NCI-H460 (cell line): ENCODE measurements at regions not wholly inside any gene's neighbourhood (a gene's known extent, or its start where the extent isn't known, plus 50 kb on each side); places are given as distances from the start of the nearest gene placed in this dataset.
A peak's percentile ranks its signal among the peaks of the same experiment; 100 is the strongest.
"Not testable (repeated sequence)": the region's sequence is repeated elsewhere in the genome, so short reads cannot be mapped to it uniquely, and the experiment has no call there.

Experiments
- DNase-seq: peaks from one replicate; pipeline ENCODE4 v3.0.0-alpha.2; 2016; ENCODE audit warnings: low read depth; ENCODE audit errors: extremely low read depth

DNA sequence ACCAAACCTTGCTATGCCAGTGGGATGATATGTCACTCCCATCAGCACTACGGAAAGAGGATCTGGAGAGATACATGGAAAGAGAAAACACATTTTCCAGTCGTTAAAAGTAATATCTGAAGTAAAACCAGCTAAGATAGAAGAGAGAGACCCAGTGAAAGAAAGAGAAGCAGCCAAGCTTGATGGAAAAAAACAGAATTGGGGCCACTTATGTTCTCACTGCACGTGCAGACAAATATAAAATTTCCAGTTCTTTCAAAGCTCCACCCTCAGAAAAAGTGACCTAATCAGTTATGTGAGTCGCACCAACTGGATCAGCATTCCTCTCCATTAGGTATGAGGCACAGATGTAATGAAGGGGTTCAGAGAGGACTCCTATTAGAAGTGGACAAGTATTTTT lies 266.1 kb downstream of the MTERF1 start:
- DNase-seq: no peak

- no peak for DNase-seq
These were observed 261.4 kb downstream of the MTERF1 start for GRCh38 chr7:91618776-91619765.

- DNase-seq: no peak
These were observed 259.7 kb downstream of the MTERF1 start for GRCh38 chr7:91620827-91621226.

- DNase-seq: not testable (repeated sequence)
These were observed 253.2 kb downstream of the MTERF1 start for GRCh38 chr7:91627324-91627723.

- DNase-seq: no peak
These were observed 251.8 kb downstream of the MTERF1 start for GRCh38 chr7:91628742-91629141.

DNA sequence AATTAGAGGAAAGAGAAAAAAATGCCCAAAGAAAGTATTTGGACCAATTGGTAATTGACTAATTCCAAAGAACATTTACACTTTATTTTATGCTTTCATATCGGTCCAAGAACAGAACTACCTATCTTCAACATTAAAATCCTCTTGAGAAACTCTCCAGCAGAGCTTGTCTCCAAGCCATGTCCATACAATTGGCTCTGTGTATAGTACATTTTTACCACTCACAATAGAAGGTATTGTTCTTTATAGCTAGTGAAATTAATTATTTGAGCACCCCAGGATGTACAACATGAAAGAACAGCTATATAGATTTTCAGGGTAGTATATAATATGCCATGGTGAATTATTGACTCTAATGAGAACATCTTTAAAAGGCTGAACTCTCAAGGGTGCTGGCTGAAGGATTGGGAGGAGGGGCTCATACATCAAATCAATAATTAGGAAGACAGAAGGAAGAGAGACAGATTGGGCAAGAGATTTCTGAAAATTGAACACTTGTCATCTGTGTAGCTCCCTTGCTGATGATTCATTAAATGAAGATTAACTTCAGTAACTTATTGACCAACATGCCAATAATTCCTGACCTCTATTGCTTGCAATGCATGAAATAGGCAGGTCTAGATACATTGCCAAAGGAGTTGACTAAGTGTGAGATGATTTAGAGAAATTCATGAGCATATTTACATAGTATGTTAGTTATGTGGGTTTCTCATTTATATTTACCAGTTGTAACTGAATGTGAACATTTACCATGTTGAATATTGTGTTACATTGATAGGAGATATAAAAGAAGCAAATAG lies 249.7 kb downstream of the MTERF1 start:
- DNase-seq: no peak

DNA sequence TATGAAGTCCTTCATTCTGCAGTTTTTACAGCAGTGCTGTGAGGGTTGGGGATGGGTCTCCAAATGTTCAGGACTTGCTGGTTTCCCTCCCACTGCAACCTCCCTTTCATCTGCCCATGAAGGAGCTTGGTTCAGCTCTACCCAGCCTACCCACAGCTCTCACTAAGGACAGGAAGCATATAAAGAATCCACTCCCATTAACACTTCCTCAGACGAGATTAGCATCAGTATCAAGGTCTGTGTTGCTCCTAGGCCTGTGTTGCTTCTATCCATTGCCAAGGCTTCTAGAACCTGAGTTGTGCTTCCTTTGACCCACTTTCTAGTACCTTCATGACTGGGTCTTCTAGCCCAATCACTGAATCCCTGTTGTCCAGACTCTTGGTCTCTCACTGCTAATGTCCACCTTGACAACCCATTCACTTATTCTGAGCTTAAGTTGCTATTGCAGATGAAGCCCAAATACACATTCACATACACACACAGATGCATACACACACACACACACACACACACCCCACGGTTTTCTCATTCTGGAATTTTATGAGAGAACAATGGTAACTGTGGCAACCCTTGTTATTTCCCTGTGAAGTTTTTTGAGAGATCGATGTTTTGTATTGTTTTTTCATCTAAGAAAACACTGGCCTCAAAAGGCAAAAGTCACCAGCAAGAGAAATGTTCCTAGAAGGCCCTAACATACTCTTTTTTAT lies 248.1 kb downstream of the MTERF1 start:
- DNase-seq: no peak

- DNase-seq: no peak
These were observed 247.5 kb downstream of the MTERF1 start for GRCh38 chr7:91633013-91633441.

- DNase-seq: no peak
These were observed 245.9 kb downstream of the MTERF1 start for GRCh38 chr7:91634485-91635177.

DNA sequence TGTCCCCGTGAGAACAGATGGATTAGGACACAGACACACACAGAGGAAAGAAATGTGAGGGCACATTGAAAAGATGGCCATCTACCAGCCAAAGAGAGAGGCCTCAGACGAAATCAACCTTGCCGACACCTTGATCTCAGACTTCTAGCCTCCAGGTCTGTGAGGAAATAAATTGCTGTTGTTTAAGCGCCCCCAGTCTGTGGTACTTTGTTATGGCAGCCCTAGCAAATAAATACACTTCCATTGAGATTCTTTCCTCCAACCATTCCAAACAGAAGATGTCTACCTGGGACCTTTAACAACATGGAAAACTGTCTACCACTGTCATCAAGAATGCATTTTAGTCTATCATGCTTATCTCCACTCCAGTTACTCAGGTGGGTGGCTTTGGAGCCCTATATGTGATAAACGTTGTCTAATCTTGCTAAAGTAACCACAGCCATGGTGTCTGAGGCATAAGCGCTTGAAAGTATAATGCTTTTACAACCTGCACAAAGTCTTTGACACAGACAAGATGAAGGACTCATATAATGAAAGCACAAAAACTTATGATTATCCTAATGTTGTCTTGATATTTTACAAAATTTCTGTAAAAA lies 244.3 kb downstream of the MTERF1 start:
- peak; percentile 14 for DNase-seq

DNA sequence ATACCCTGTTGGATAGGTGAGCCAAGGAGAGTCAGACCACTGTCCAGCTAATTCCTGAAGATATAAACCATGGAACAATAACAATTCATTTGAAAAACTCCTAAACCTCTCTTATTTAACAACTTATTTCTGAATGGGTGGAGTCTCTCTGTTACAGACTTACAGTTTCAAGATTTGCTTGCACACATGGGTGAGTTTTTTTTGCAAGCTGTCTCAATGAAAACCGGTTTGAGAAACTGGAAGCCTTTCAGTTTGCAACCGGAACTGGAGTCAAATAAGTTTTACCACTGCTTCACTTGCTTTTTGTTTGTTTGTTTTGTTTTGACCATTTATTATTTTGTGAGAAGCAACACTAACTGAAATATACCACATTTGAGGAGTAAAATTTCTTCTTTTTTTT lies 243.8 kb downstream of the MTERF1 start:
- DNase-seq: no peak

DNA sequence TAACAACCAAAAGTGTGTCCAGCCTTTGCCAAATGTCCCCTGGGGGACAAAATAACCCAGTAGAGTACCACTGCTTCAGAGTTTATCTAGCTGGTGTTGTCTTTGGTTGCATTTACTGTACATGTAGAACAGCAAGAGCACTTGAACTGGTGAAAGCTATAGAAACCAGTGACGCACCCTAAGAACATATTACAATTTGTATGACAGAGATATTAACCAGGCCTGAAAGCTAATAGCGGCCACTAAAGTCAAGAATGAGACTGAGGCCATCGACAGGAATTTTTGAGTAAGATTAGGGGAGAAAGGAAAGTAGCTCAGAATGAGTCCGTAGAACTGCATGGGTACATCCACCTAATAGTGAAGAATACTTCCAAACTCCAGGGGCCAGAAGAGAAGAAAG lies 236.2 kb downstream of the MTERF1 start:
- DNase-seq: no peak

DNA sequence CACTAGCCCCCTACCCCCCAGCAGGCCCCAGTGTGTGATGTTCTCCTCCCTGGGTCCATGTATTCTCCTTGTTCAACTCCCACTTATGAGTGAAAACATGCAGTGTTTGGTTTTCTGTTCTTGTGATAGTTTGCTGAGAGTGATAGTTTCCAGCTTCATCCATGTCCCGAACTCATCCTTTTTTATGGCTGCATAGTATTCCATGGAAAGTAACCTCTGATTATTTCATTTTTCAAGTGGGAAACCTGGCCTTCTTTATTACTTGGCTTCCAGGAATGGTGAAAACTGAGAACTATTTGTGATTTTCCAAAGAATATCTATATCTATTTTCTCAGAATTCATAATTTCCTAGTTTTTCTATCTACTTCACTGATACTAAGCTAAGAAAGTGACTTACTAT lies 235.0 kb downstream of the MTERF1 start:
- no peak for DNase-seq

- DNase-seq: no peak
These were observed 228.5 kb downstream of the MTERF1 start for GRCh38 chr7:91651986-91652385.

GRCh38 chr7:91653286-91653685 lies 227.2 kb downstream of the MTERF1 start:
- no peak for DNase-seq

DNA sequence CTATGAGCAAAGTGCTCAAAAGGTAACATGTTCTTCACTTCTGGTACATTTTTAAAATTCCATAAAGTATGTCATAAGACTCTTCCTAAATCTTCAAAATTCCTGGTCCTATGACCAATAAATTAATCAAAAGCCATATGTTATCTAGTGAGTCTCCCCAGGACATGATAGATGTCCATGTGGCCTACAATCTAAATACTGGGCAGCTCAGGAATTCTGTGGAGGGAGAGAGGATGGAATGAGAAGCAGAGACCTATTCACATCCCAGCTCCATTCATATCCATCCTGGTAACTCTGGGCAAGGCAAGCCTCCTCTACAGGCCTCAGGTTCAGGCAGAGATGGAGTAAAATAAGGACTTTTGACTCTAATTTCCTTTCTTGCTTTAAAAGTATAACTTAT lies 224.8 kb downstream of the MTERF1 start:
- DNase-seq: no peak

DNA sequence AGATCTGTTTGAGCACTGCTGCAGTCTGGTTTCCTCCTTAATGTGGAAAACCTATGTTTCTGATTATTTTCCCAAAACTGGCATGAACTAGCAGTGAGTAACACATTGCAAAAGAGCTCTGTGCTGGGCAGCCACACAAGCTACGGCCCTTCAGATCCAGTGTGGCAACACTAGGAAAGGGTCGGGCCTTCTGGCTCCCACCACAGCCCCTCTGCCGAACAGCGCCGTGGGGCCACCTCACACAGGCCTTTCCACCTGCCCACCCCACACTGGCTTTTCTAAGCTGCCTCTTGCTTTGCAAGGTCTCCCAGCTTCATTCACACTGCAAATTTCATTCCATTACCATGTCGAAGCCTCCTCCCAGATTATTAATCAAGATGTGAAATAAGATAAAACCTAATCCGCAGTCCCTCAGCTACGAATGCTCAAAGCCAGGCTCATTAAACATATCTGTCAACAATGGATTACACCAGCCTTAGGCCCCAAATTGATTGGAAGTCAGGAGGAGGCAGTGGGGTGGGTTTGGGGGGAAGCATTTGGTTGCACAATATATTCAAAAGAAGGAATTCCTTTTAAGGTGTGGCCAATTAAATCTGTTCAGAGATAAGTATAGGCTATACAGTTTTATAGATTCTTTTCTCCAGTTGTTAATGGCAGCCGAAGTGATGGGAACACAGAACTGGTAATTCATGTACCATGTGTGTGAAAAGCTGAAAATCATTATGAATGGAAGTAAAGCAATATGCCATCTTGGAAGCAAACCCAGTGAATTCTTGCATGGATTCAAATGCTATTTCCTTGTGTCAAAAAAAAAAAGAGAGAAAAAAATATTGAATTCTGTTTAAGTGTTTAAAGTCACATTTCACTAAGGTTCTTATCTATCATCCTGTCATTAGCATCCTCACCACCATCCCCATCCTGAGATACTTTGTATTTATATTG lies 223.7 kb downstream of the MTERF1 start:
- no peak for DNase-seq

- no peak for DNase-seq
These were observed 222.9 kb downstream of the MTERF1 start for GRCh38 chr7:91657483-91658071.

DNA sequence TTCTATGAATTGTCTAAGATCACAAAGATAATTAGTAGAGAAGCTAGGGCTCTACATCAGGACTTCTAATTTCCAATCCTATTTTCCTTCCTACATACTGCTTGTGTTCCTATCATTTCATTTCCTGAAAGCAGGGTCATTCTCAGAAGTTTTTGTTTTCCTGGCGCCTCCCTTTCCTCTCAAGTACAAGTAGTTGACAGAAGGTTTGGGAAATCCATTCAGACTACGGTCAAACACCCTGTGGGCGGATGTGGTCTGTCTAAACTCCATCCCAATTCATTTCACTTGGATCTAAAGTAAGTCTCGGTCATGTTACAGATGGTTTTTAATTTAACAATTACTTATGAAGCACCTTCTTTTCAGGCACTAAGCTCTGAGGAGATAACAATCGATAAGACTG lies 221.4 kb downstream of the MTERF1 start:
- no peak for DNase-seq
